ENCODE measurements at regions not wholly inside any gene's neighbourhood (a gene's known extent, or its start where the extent isn't known, plus 50 kb on each side); places are given as distances from the start of the nearest gene placed in this dataset.

DNA sequence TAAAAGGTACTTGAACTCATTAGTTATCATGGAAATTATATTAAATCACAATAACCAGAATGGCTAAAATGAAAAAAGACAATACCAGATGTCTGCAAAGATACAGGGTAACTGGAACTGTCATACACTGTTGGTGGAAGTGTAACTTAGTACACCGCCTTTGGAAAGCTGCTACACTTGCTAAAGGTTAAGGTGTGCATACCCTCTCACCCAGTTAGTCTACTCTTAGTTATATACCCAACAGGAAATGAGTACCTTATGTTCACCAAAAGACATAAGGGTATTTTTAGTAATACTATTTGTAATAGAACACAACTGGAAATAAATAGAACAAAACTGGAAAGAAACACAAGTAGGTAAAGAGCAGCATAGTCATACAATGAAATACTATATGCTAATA lies 155.8 kb upstream of the THUMPD2 start:
- Histone ChIP-seq H3K27me3 (replicated peaks in 1 of 4; ENCODE audit: control insufficient read depth in 3 of 4, extremely low read depth in 1 of 4, insufficient read depth in 3 of 4, low read length in 3 of 4) (no peaks in the 10 kb centered on the region), H4K91ac (replicated peaks; ENCODE audit: insufficient read length, low read length) (no peak overlapping the region), H3K23ac (ENCODE audit: insufficient read length) (no peak overlapping the region), H2BK120ac (replicated peaks; ENCODE audit: low read depth, low read length) (no peak overlapping the region), H3K4me1 (replicated peaks in 1 of 4; ENCODE audit: control insufficient read depth in 3 of 4, insufficient read depth in 4 of 4, low read length in 3 of 4) (no peaks in the 10 kb centered on the region), H2AFZ (ENCODE audit: low read length) (no peak overlapping the region), H3K79me1 (ENCODE audit: low read depth, low read length) (no peaks in the 10 kb centered on the region), H3K4me2 (ENCODE audit: insufficient read depth in 1 of 2, low read depth in 2 of 2, low read length in 2 of 2) (no peak overlapping the region), H3K79me2 (ENCODE audit: control insufficient read depth in 1 of 2, insufficient read depth in 2 of 2, low read length in 2 of 2) (no peaks in the 10 kb centered on the region), H3K27ac (ENCODE audit: low read depth, low read length) (no peak overlapping the region), H4K8ac (ENCODE audit: extremely low read depth, insufficient read depth, low read length) (no peak overlapping the region), H2BK5ac (ENCODE audit: low read depth, low read length) (no peak overlapping the region), H3K14ac (ENCODE audit: insufficient read length) (no peak overlapping the region), H3K4me3 (ENCODE audit: extremely low read depth in 1 of 4, insufficient read depth in 2 of 4, low read depth in 3 of 4, low read length in 4 of 4) (no peak overlapping the region), H2BK20ac (ENCODE audit: low read length) (no peak overlapping the region), H3K4ac (replicated peaks; ENCODE audit: insufficient read length, low read depth, low read length) (no peak overlapping the region), H4K5ac (ENCODE audit: insufficient read length, low read depth, low read length) (no peak overlapping the region), H3K36me3 (ENCODE audit: control insufficient read depth in 2 of 4, insufficient read depth in 4 of 4, low read length in 3 of 4) (no peaks in the 10 kb centered on the region), H2BK15ac (ENCODE audit: low read length) (no peak overlapping the region), H3K9ac (replicated peaks in 1 of 4; ENCODE audit: extremely low read depth in 1 of 4, low read depth in 3 of 4, low read length in 3 of 4) (no peak overlapping the region), H3K9me3 (ENCODE audit: insufficient read depth in 2 of 2, low read depth in 1 of 2, low read length in 1 of 2) (no peaks in the 10 kb centered on the region), H3K18ac (ENCODE audit: extremely low read depth, low read length) (no peak overlapping the region), H2AK5ac (ENCODE audit: low read depth, low read length) (no peak overlapping the region), H4K20me1 (replicated peaks in 1 of 2; ENCODE audit: control insufficient read depth in 1 of 2, insufficient read depth in 2 of 2, low read length in 2 of 2) (no peaks in the 10 kb centered on the region), H3K23me2 (ENCODE audit: low read depth, low read length) (no peaks in the 10 kb centered on the region), H2BK12ac (ENCODE audit: low read depth, low read length) (no peak overlapping the region), H3K56ac (replicated peaks; ENCODE audit: insufficient read length, low read depth, low read length) (no peak overlapping the region)
- no peak for TF ChIP-seq HDAC2 (IDR thresholded peaks at IDR 0.05; ENCODE audit: borderline replicate concordance in 1 of 2, low read depth in 2 of 2, low read length in 2 of 2)
- TF ChIP-seq ZNF274 (IDR thresholded peaks at IDR 0.05; ENCODE audit: borderline replicate concordance, extremely low read depth, low read length): no peak
- no peak for TF ChIP-seq POLR2AphosphoS5 (IDR thresholded peaks at IDR 0.05; ENCODE audit: low read depth, low read length)
- TF ChIP-seq, protein P1, sequence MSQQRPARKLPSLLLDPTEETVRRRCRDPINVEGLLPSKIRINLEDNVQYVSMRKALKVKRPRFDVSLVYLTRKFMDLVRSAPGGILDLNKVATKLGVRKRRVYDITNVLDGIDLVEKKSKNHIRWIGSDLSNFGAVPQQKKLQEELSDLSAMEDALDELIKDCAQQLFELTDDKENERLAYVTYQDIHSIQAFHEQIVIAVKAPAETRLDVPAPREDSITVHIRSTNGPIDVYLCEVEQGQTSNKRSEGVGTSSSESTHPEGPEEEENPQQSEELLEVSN (IDR thresholded peaks at IDR 0.05): no peak
- TF ChIP-seq BACH1 (IDR thresholded peaks at IDR 0.05; ENCODE audit: low read length): no peak
- WGBS, 2 experiments (ENCODE audit: extremely low coverage in 1 of 2, insufficient coverage in 1 of 2, insufficient read length in 1 of 2, insufficient replicate concordance in 2 of 2, low coverage in 1 of 2, low lambda C conversion rate in 2 of 2, missing lambda C conversion rate in 1 of 2): 87% methylated on average over 1 of the region's 1 CpG; no CpG with 5 or more reads in 1 of the 2 experiments
- POLR2A ChIA-PET (ENCODE audit: partially characterized antibody): no interaction called here
- CTCF ChIA-PET (ENCODE audit: partially characterized antibody): interaction anchor here (1.0 kb wide), 1 partner anchor 196 kb away, joined by 3 read pairs; no protein-coding TSS in a partner anchor
- FAIRE-seq (no peak), DNase-seq (ENCODE audit: low read depth in 1 of 2, low spot score in 2 of 2) (no peak)

Measured in H1 (cell line).